ENCODE measurements at regions not wholly inside any gene's neighbourhood (a gene's known extent, or its start where the extent isn't known, plus 50 kb on each side); places are given as distances from the start of the nearest gene placed in this dataset.

- intact Hi-C loops (cut with micrococcal nuclease; ENCODE audit: unreplicated experiment) = no loop called here
- ChIA-PET POLR2A (ENCODE audit: unreplicated experiment) (no interaction called here), CTCF (no interaction called here)
- Histone ChIP-seq H4K20me1 (ENCODE audit: insufficient read depth) (no peaks in the 10 kb centered on the region), H3K27me3 (ENCODE audit: insufficient read depth, low read depth) (no peaks in the 10 kb centered on the region), H3K4me3 (no peak overlapping the region), H3K79me2 (ENCODE audit: low read depth) (no peaks in the 10 kb centered on the region), H3K9me2 (ENCODE audit: insufficient read depth) (no peaks in the 10 kb centered on the region), H2AFZ (no peak overlapping the region), H3F3A (ENCODE audit: insufficient read depth, low read depth) (no peaks in the 10 kb centered on the region), H3K9me3 (ENCODE audit: insufficient read depth, low read depth) (no peaks in the 10 kb centered on the region), H3K36me3 (ENCODE audit: low read depth) (no peaks in the 10 kb centered on the region), H3K4me1 (replicated peaks; ENCODE audit: insufficient read depth) (no peaks in the 10 kb centered on the region), H3K27ac (no peak overlapping the region), H3K4me2 (no peak overlapping the region)
- TF ChIP-seq EZH2 (IDR thresholded peaks at IDR 0.05; ENCODE audit: low read depth) = no peak
- TF ChIP-seq CTCF (conservative IDR thresholded peaks at IDR 0.05) = no peak
- DNase-seq = no peak
- BruUV-seq (replicated peaks) = no TSS peak
Measured at GRCh38 chr4:19520939-19521520, 730.7 kb upstream of the SLIT2 start.

- no peak for DNase-seq
- no peaks in the 10 kb centered on the region for H3K9me2 ChIP-seq (ENCODE audit: insufficient read depth)
- H2AFZ ChIP-seq = no peak overlapping the region
- TF ChIP-seq CTCF (conservative IDR thresholded peaks at IDR 0.05) = no peak
- no peaks in the 10 kb centered on the region for H3K79me2 ChIP-seq (ENCODE audit: low read depth)
- no peaks in the 10 kb centered on the region for H3K9me3 ChIP-seq (ENCODE audit: insufficient read depth, low read depth)
- H3F3A ChIP-seq (ENCODE audit: insufficient read depth, low read depth) = no peaks in the 10 kb centered on the region
- CTCF ChIA-PET = no interaction called here
- no TSS peak for BruUV-seq (replicated peaks)
- intact Hi-C loops (cut with micrococcal nuclease; ENCODE audit: unreplicated experiment) = no loop called here
- no peaks in the 10 kb centered on the region for H3K27me3 ChIP-seq (ENCODE audit: insufficient read depth, low read depth)
- POLR2A ChIA-PET (ENCODE audit: unreplicated experiment) = interaction anchor here (0.6 kb wide), 1 partner anchor 899 kb away, joined by 3 read pairs; no protein-coding TSS in a partner anchor
- no peaks in the 10 kb centered on the region for H4K20me1 ChIP-seq (ENCODE audit: insufficient read depth)
- H3K4me3 ChIP-seq = no peak overlapping the region
- no peaks in the 10 kb centered on the region for H3K36me3 ChIP-seq (ENCODE audit: low read depth)
- H3K27ac ChIP-seq = no peak overlapping the region
- no peak overlapping the region for H3K4me2 ChIP-seq
- H3K4me1 ChIP-seq (replicated peaks; ENCODE audit: insufficient read depth) = no peaks in the 10 kb centered on the region
Measured at GRCh38 chr4:19514276-19515070, 737.2 kb upstream of the SLIT2 start.

GRCh38 chr4:19512086-19512485 lies 739.6 kb upstream of the SLIT2 start:
- BruUV-seq (replicated peaks) = no TSS peak
- ChIA-PET POLR2A (ENCODE audit: unreplicated experiment) (no interaction called here), CTCF (interaction anchor here (0.6 kb wide), 1 partner anchor 29 kb away, joined by 9 read pairs; no protein-coding TSS in a partner anchor)
- intact Hi-C loops (cut with micrococcal nuclease; ENCODE audit: unreplicated experiment) = no loop called here
- TF ChIP-seq EZH2 (IDR thresholded peaks at IDR 0.05; ENCODE audit: low read depth) (no peak), CTCF (conservative IDR thresholded peaks at IDR 0.05) (no peak)
- DNase-seq = no peak
- no peak overlapping the region for H3K27ac ChIP-seq
- H3K36me3 ChIP-seq (ENCODE audit: low read depth) = no peaks in the 10 kb centered on the region
- no peaks in the 10 kb centered on the region for H3K9me2 ChIP-seq (ENCODE audit: insufficient read depth)
- H3K79me2 ChIP-seq (ENCODE audit: low read depth) = no peaks in the 10 kb centered on the region
- no peaks in the 10 kb centered on the region for H4K20me1 ChIP-seq (ENCODE audit: insufficient read depth)
- H3K27me3 ChIP-seq (ENCODE audit: insufficient read depth, low read depth) = no peaks in the 10 kb centered on the region
- H3K9me3 ChIP-seq (ENCODE audit: insufficient read depth, low read depth) = no peaks in the 10 kb centered on the region
- H3F3A ChIP-seq (ENCODE audit: insufficient read depth, low read depth) = no peaks in the 10 kb centered on the region
- H3K4me2 ChIP-seq = no peak overlapping the region
- no peaks in the 10 kb centered on the region for H3K4me1 ChIP-seq (replicated peaks; ENCODE audit: insufficient read depth)
- H2AFZ ChIP-seq = no peak overlapping the region
- no peak overlapping the region for H3K4me3 ChIP-seq

All from PC-9 (cell line).